H9 (cell line): ENCODE measurements at regions not wholly inside any gene's neighbourhood (a gene's known extent, or its start where the extent isn't known, plus 50 kb on each side); places are given as distances from the start of the nearest gene placed in this dataset.

ENCODE experiments used
- DNase-seq: peaks from one replicate; pipeline ENCODE4 v3.0.0-alpha.2; 2017
- H2AFZ ChIP-seq: one replicate; pipeline ENCODE4 v1.6.1; 2013; ENCODE audit warnings: mild to moderate bottlenecking, low read length, control low read depth, moderate library complexity
- H2AK5ac ChIP-seq: 2 replicates; pipeline ENCODE4 v1.6.1; 2013; ENCODE audit warnings: low read length, control low read depth, mixed read lengths; ENCODE audit not compliant: insufficient read length
- H2BK120ac ChIP-seq: one replicate; pipeline ENCODE4 v1.6.1; 2013; ENCODE audit warnings: low read depth, mild to moderate bottlenecking, low read length, control low read depth, inconsistent platforms; ENCODE audit not compliant: poor library complexity, severe bottlenecking
- H2BK12ac ChIP-seq: 2 replicates; pipeline ENCODE4 v1.6.1; 2013; ENCODE audit warnings: low read length, control low read depth, mixed read lengths, low read depth; ENCODE audit not compliant: insufficient read length
- H2BK15ac ChIP-seq: 2 replicates; pipeline ENCODE4 v1.6.1; 2013; ENCODE audit warnings: low read depth, low read length, control low read depth
- H2BK20ac ChIP-seq: one replicate; pipeline ENCODE4 v1.6.1; 2013; ENCODE audit warnings: low read depth, mild to moderate bottlenecking, low read length, control low read depth, inconsistent platforms; ENCODE audit not compliant: poor library complexity, severe bottlenecking
- H2BK5ac ChIP-seq: 2 replicates; pipeline ENCODE4 v1.6.1; 2013; ENCODE audit warnings: low read length, control low read depth, mixed read lengths; ENCODE audit not compliant: insufficient read length
- H3K14ac ChIP-seq: 2 replicates; pipeline ENCODE4 v1.6.1; 2013; ENCODE audit warnings: low read length, control low read depth; ENCODE audit not compliant: insufficient read depth
- H3K18ac ChIP-seq: 2 replicates; pipeline ENCODE4 v1.6.1; 2013; ENCODE audit warnings: low read depth, mild to moderate bottlenecking, mixed read lengths, low read length, control low read depth; ENCODE audit not compliant: insufficient read length
- H3K23ac ChIP-seq: 2 replicates; pipeline ENCODE4 v1.6.1; 2013; ENCODE audit warnings: low read length, control low read depth, mixed read lengths, low read depth; ENCODE audit not compliant: insufficient read length
- H3K23me2 ChIP-seq: 2 replicates; pipeline ENCODE4 v1.6.1; 2013; ENCODE audit warnings: low read depth, mild to moderate bottlenecking, mixed read lengths, low read length, control low read depth; ENCODE audit not compliant: insufficient read length, poor library complexity, severe bottlenecking
- H3K27ac ChIP-seq: 2 replicates; pipeline ENCODE4 v1.5.1; 2013; ENCODE audit warnings: low read length, control low read depth, mixed read lengths, low read depth; ENCODE audit not compliant: insufficient read length
- H3K27me3 ChIP-seq: 2 replicates; pipeline ENCODE4 v1.6.1; 2013; ENCODE audit warnings: low read length, control low read depth, inconsistent platforms; ENCODE audit not compliant: insufficient read depth
- H3K4ac ChIP-seq: 2 replicates; pipeline ENCODE4 v1.6.1; 2013; ENCODE audit warnings: low read depth, mild to moderate bottlenecking, control low read depth, inconsistent platforms, low read length, moderate library complexity
- H3K4me1 ChIP-seq: 2 replicates; pipeline ENCODE4 v1.6.1; 2013; ENCODE audit warnings: low read length, control low read depth, inconsistent platforms; ENCODE audit not compliant: insufficient read depth
- H3K4me2 ChIP-seq: 2 replicates; pipeline ENCODE4 v1.6.1; 2013; ENCODE audit warnings: low read length, control low read depth, mixed read lengths; ENCODE audit not compliant: insufficient read length, insufficient read depth
- H3K56ac ChIP-seq: 2 replicates; pipeline ENCODE4 v1.6.1; 2013; ENCODE audit warnings: low read depth, mild to moderate bottlenecking, mixed read lengths, low read length, control low read depth; ENCODE audit not compliant: insufficient read length
- H3K79me1 ChIP-seq: 2 replicates; pipeline ENCODE4 v1.6.1; 2013; ENCODE audit warnings: low read depth, mild to moderate bottlenecking, moderate library complexity, low read length, control low read depth, inconsistent platforms; ENCODE audit not compliant: insufficient read depth, poor library complexity, severe bottlenecking
- H3K79me2 ChIP-seq: 2 replicates; pipeline ENCODE4 v1.6.1; 2013; ENCODE audit warnings: low read length, control low read depth, inconsistent platforms; ENCODE audit not compliant: insufficient read depth
- H3K9ac ChIP-seq: 2 replicates; pipeline ENCODE4 v1.6.1; 2013; ENCODE audit warnings: low read length, control low read depth, mixed read lengths; ENCODE audit not compliant: insufficient read length; ENCODE audit errors: extremely low read depth
- H3K9me3 ChIP-seq: one replicate; pipeline ENCODE4 v1.6.1; 2013; ENCODE audit warnings: low read depth, low read length, inconsistent platforms; ENCODE audit not compliant: control insufficient read depth
- H3T11ph ChIP-seq: one replicate; pipeline ENCODE4 v1.6.1; 2013; ENCODE audit warnings: mild to moderate bottlenecking, low read length, control low read depth, inconsistent platforms
- H4K20me1 ChIP-seq: one replicate; pipeline ENCODE4 v1.6.1; 2013; ENCODE audit not compliant: control insufficient read depth, insufficient read length, insufficient read depth
- H4K5ac ChIP-seq: 2 replicates; pipeline ENCODE4 v1.6.1; 2013; ENCODE audit warnings: low read depth, mild to moderate bottlenecking, mixed read lengths, low read length, control low read depth; ENCODE audit not compliant: insufficient read length
- H4K8ac ChIP-seq: replicated peaks from 2 replicates; pipeline ENCODE4 v1.6.1; 2013; ENCODE audit warnings: low read length, control low read depth, mixed read lengths, low read depth; ENCODE audit not compliant: insufficient read length
- H4K91ac ChIP-seq: 2 replicates; pipeline ENCODE4 v1.6.1; 2013; ENCODE audit warnings: low read depth, mild to moderate bottlenecking, moderate library complexity, mixed read lengths, low read length, control low read depth; ENCODE audit not compliant: insufficient read length
- H3K27ac Mint-ChIP-seq, 3 experiments: 2 replicates in 2 of 3; 3 replicates in 1 of 3; pipeline ENCODE4 v1.8.0; 2020 to 2021; ENCODE audit warnings: mixed read lengths in 3 of 3, mild to moderate bottlenecking in 1 of 3, moderate library complexity in 1 of 3
- H3K27me3 Mint-ChIP-seq: 2 replicates; pipeline ENCODE4 v1.8.0; 2021; ENCODE audit warnings: low read depth, mild to moderate bottlenecking, moderate library complexity, mixed read lengths
- H3K36me3 Mint-ChIP-seq, 3 experiments: 2 replicates in 2 of 3; 3 replicates in 1 of 3; pipeline ENCODE4 v1.8.0; 2020 to 2021; ENCODE audit warnings: low read depth in 3 of 3, mixed read lengths in 3 of 3; ENCODE audit not compliant: insufficient read depth in 1 of 3
- H3K4me1 Mint-ChIP-seq, 2 experiments: 2 replicates each; pipeline ENCODE4 v1.8.0; 2020; ENCODE audit warnings: mixed read lengths in 2 of 2
- H3K4me3 Mint-ChIP-seq, 2 experiments: 2 replicates in 1 of 2; 3 replicates in 1 of 2; pipeline ENCODE4 v1.8.0; 2020 to 2021; ENCODE audit warnings: mild to moderate bottlenecking in 2 of 2, mixed read lengths in 2 of 2, moderate library complexity in 1 of 2
- H3K9me3 Mint-ChIP-seq, 2 experiments: 2 replicates in 1 of 2; 3 replicates in 1 of 2; pipeline ENCODE4 v1.8.0; 2020; ENCODE audit warnings: mild to moderate bottlenecking in 2 of 2, mixed read lengths in 2 of 2, moderate library complexity in 1 of 2
- TF ChIP-seq, protein P1 (sequence below): fragments of 200-600 bp; sonication (generic); conservative IDR thresholded peaks from 3 replicates; pipeline ENCODE4 v1.8.0; 2021; ENCODE audit warnings: antibody characterized with exemption, mild to moderate bottlenecking

DNA sequence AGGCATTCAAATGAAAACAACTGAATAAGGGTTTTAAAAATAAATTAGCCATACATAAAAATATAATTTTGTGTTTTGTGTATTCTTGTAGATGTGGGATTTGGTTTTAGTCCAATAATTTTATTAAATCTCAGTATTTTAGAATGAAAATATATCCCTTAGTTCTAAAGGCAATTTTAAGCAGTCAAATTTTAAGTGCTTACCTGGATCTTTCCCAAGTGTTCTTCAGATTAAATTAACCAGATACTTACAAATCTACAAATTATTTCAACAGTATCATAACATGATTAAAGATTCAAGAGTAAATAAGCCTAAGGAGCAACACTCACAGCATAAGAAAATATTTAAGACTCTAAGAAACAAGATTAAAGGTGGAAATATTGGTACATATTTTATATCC lies 275.0 kb upstream of the RBMS3 start:
- H3K23ac ChIP-seq = no peak overlapping the region
- no peaks in the 10 kb centered on the region for H4K20me1 ChIP-seq
- H2BK12ac ChIP-seq = no peak overlapping the region
- no peak overlapping the region for H4K8ac ChIP-seq
- H2BK20ac ChIP-seq = no peak overlapping the region
- TF ChIP-seq, protein P1, sequence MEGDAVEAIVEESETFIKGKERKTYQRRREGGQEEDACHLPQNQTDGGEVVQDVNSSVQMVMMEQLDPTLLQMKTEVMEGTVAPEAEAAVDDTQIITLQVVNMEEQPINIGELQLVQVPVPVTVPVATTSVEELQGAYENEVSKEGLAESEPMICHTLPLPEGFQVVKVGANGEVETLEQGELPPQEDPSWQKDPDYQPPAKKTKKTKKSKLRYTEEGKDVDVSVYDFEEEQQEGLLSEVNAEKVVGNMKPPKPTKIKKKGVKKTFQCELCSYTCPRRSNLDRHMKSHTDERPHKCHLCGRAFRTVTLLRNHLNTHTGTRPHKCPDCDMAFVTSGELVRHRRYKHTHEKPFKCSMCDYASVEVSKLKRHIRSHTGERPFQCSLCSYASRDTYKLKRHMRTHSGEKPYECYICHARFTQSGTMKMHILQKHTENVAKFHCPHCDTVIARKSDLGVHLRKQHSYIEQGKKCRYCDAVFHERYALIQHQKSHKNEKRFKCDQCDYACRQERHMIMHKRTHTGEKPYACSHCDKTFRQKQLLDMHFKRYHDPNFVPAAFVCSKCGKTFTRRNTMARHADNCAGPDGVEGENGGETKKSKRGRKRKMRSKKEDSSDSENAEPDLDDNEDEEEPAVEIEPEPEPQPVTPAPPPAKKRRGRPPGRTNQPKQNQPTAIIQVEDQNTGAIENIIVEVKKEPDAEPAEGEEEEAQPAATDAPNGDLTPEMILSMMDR = no peak
- H3K56ac ChIP-seq = no peak overlapping the region
- Mint-ChIP-seq H3K4me1 (no peaks in the 10 kb centered on the region), H3K27me3 (no peaks in the 10 kb centered on the region), H3K27ac (no peak overlapping the region), H3K4me3 (no peak overlapping the region), H3K9me3 (no peaks in the 10 kb centered on the region), H3K36me3 (no peaks in the 10 kb centered on the region)
- no peak overlapping the region for H3K14ac ChIP-seq
- no peaks in the 10 kb centered on the region for H3K79me2 ChIP-seq
- no peak overlapping the region for H2AFZ ChIP-seq
- no peak overlapping the region for H2BK15ac ChIP-seq
- H3K4me1 ChIP-seq = no peaks in the 10 kb centered on the region
- no peaks in the 10 kb centered on the region for H3K27me3 ChIP-seq
- DNase-seq = no peak
- no peak overlapping the region for H2BK120ac ChIP-seq
- H3K4ac ChIP-seq = no peak overlapping the region
- no peaks in the 10 kb centered on the region for H3K23me2 ChIP-seq
- H4K91ac ChIP-seq = no peak overlapping the region
- H3K27ac ChIP-seq = no peak overlapping the region
- no peak overlapping the region for H3K4me2 ChIP-seq
- H3K9me3 ChIP-seq = no peaks in the 10 kb centered on the region
- no peak overlapping the region for H2BK5ac ChIP-seq
- no peak overlapping the region for H3K9ac ChIP-seq
- H2AK5ac ChIP-seq = no peak overlapping the region
- no peak overlapping the region for H3T11ph ChIP-seq
- H3K79me1 ChIP-seq = no peaks in the 10 kb centered on the region
- H4K5ac ChIP-seq = no peak overlapping the region
- H3K18ac ChIP-seq = no peak overlapping the region
